ENCODE measurements at regions not wholly inside any gene's neighbourhood (a gene's known extent, or its start where the extent isn't known, plus 50 kb on each side); places are given as distances from the start of the nearest gene placed in this dataset.

GRCh38 chr6:159608961-159609651 is 83.9 kb downstream of the SOD2 start (continued):
- TF ChIP-seq TOE1 (IDR thresholded peaks at IDR 0.05; ENCODE audit: borderline replicate concordance) (no peak), TOE1 (CRISPR knock-in tag; IDR thresholded peaks at IDR 0.05; ENCODE audit: borderline replicate concordance, low read depth) (no peak), HNRNPLL (IDR thresholded peaks at IDR 0.05; ENCODE audit: low read depth, low read length, poor library complexity, severe bottlenecking) (no peak), RAD21 (CRISPR knock-in tag; conservative IDR thresholded peaks at IDR 0.05 in 1 of 2, IDR thresholded peaks at IDR 0.05 in 1 of 2) (peak; percentile 51 to 82), ZNF785 (CRISPR knock-in tag; IDR thresholded peaks at IDR 0.05) (no peak), NFE2 (IDR thresholded peaks at IDR 0.05; ENCODE audit: low read depth) (0 out of 2 replicates have a peak, but pooled peaks have one; percentile 30), CBX5 (IDR thresholded peaks at IDR 0.05; ENCODE audit: borderline replicate concordance, low read depth) (no peak), MXI1 (IDR thresholded peaks at IDR 0.05; ENCODE audit: low read depth, low read length) (no peak), HDGF (IDR thresholded peaks at IDR 0.05) (no peak), USF2 (CRISPR knock-in tag; IDR thresholded peaks at IDR 0.05) (no peak), CTCF (IDR thresholded peaks at IDR 0.05 in 2 of 3, conservative IDR thresholded peaks at IDR 0.05 in 1 of 3; ENCODE audit: insufficient read depth in 2 of 3, low read depth in 1 of 3, low read length in 3 of 3) (peak; percentile 82 to 86 (median 84))

Measured in K562 (cell line).